Transverse colon (tissue), 4 donors: ENCODE measurements at regions not wholly inside any gene's neighbourhood (a gene's known extent, or its start where the extent isn't known, plus 50 kb on each side); places are given as distances from the start of the nearest gene placed in this dataset.

Experiments
- CTCF ChIP-seq, 5 experiments: fragments of 200-600 bp in 3 of 5; fragments of 450-650 bp in 2 of 5; sonication (generic) in 3 of 5; IDR thresholded peaks; 1 replicate in 2 of 5; 2 replicates in 3 of 5; pipeline ENCODE4 v1.5.1; 2016 to 2017; ENCODE audit warnings: antibody characterized with exemption in 5 of 5, inconsistent platforms in 3 of 5, mild to moderate bottlenecking in 2 of 5, moderate library complexity in 1 of 5
- POLR2AphosphoS5 ChIP-seq, 3 donors: sonication (generic); formaldehyde crosslinking; IDR thresholded peaks; one replicate each; pipeline ENCODE4 v1.6.1; 2016; ENCODE audit warnings: antibody characterized with exemption in 3 of 3

- TF ChIP-seq CTCF (IDR thresholded peaks at IDR 0.05) (no peak), POLR2AphosphoS5 (IDR thresholded peaks at IDR 0.05) (no peak)
Measured at GRCh38 chr14:39967885-39968284, 535.7 kb upstream of the FBXO33 start.
